Calu3 (cell line): ENCODE measurements at regions not wholly inside any gene's neighbourhood (a gene's known extent, or its start where the extent isn't known, plus 50 kb on each side); places are given as distances from the start of the nearest gene placed in this dataset.
A peak's percentile ranks its signal among the peaks of the same experiment; 100 is the strongest.

Source experiments
- BruUV-seq: library from RNA; stranded (reverse); fragments of 400-500 nt; replicated peaks from 2 replicates; lab custom pipeline; 2021; lab: Mats Ljungman, UMichigan
- CTCF ChIA-PET: fragments of 300-600 bp; sonication (Branson Sonifier 250); formaldehyde crosslinking; loops from one replicate; lab custom pipeline; 2022; ENCODE audit warnings: antibody characterized with exemption; lab: Charles Lee
- DNase-seq: peaks from one replicate; pipeline ENCODE4 v3.0.0; 2022
- H3K27ac Mint-ChIP-seq: one replicate; pipeline ENCODE4 v1.8.0; 2022; ENCODE audit warnings: mixed read lengths; ENCODE audit not compliant: unreplicated experiment
- H3K27me3 Mint-ChIP-seq: one replicate; pipeline ENCODE4 v1.8.0; 2022; ENCODE audit warnings: mixed read lengths; ENCODE audit not compliant: unreplicated experiment
- H3K36me3 Mint-ChIP-seq: one replicate; pipeline ENCODE4 v1.8.0; 2022; ENCODE audit warnings: mild to moderate bottlenecking, moderate library complexity, mixed read lengths; ENCODE audit not compliant: insufficient read depth, unreplicated experiment
- H3K4me1 Mint-ChIP-seq: one replicate; pipeline ENCODE4 v1.8.0; 2022; ENCODE audit warnings: mild to moderate bottlenecking, low read depth, mixed read lengths; ENCODE audit not compliant: unreplicated experiment
- H3K4me3 Mint-ChIP-seq: one replicate; pipeline ENCODE4 v1.8.0; 2022; ENCODE audit warnings: mild to moderate bottlenecking, low read depth, moderate library complexity, mixed read lengths; ENCODE audit not compliant: unreplicated experiment
- H3K9me3 Mint-ChIP-seq: one replicate; pipeline ENCODE4 v1.8.0; 2022; ENCODE audit warnings: low read depth, mixed read lengths; ENCODE audit not compliant: unreplicated experiment
- intact Hi-C: fragments of 100-400 bp; cut with micrococcal nuclease; formaldehyde crosslinking; loops from one replicate; pipeline ENCODE4 v1.10.0; 2022; ENCODE audit not compliant: unreplicated experiment
- TF ChIP-seq, protein P1 (sequence below): fragments of 200-600 bp; IDR thresholded peaks from one replicate; pipeline ENCODE4 v1.8.0; 2022; ENCODE audit warnings: antibody characterized with exemption; ENCODE audit not compliant: unreplicated experiment

DNA sequence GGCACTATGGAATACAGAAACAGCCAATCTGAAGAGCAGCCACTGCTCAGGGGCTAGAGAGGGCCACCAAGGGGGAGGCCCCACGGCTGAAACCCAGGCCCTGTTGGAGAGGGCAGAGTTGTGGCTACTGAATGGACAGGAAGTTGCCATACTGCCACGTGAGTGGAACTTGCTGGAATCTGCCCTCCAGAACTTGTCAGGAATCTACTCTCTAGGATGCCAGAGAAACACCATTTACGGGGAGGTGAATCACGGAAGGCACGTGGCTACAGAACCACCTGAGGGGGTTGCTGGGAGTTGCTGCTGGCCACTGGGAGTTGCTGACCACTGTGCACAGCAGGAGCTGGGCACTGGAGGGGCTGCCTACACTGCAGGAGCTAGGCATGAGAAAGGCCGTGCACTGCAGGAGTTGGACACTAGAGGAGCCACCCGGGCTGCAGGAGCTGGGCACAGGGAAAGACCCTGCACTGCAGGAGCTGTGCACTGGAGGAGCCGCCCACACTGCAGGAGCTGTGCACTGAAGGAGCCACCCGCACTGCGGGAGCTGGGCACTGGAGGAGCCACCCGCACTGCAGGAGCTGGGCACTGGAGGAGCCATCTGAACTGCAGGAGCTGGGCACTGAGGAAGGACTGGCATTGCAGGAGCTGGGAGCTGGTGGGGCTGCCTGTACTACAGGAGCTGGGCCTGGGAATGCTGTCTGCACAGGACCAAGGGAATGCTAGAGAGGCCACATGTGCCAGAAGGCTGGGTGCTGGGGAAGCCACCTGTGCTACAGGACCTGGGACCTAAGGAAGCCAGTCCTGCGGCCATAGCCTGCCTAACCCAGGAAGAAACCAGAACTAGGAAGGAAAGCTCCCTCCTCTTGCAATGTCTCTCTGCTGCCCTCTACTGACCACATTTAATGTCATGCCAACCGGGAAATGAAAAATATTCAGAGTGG lies 343.4 kb downstream of the MATN1 start:
- peak; percentile 65 for DNase-seq
- H3K4me3 Mint-ChIP-seq: no peak overlapping the region
- H3K36me3 Mint-ChIP-seq: peaks cover 4% of the 10 kb centered on the region
- BruUV-seq: no TSS peak
- H3K4me1 Mint-ChIP-seq: peaks cover 12% of the 10 kb centered on the region
- H3K27me3 Mint-ChIP-seq: peaks cover 86% of the 10 kb centered on the region
- H3K27ac Mint-ChIP-seq: no peak overlapping the region
- no peaks in the 10 kb centered on the region for H3K9me3 Mint-ChIP-seq
- TF ChIP-seq, protein P1, sequence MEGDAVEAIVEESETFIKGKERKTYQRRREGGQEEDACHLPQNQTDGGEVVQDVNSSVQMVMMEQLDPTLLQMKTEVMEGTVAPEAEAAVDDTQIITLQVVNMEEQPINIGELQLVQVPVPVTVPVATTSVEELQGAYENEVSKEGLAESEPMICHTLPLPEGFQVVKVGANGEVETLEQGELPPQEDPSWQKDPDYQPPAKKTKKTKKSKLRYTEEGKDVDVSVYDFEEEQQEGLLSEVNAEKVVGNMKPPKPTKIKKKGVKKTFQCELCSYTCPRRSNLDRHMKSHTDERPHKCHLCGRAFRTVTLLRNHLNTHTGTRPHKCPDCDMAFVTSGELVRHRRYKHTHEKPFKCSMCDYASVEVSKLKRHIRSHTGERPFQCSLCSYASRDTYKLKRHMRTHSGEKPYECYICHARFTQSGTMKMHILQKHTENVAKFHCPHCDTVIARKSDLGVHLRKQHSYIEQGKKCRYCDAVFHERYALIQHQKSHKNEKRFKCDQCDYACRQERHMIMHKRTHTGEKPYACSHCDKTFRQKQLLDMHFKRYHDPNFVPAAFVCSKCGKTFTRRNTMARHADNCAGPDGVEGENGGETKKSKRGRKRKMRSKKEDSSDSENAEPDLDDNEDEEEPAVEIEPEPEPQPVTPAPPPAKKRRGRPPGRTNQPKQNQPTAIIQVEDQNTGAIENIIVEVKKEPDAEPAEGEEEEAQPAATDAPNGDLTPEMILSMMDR: peak; percentile 69
- CTCF ChIA-PET: interaction anchor here (0.6 to 1.7 kb wide), 17 partner anchors 10 to 685 kb away, joined by 3 to 8 read pairs (median 4); no protein-coding TSS in a partner anchor
- intact Hi-C loops: no loop called here

DNA sequence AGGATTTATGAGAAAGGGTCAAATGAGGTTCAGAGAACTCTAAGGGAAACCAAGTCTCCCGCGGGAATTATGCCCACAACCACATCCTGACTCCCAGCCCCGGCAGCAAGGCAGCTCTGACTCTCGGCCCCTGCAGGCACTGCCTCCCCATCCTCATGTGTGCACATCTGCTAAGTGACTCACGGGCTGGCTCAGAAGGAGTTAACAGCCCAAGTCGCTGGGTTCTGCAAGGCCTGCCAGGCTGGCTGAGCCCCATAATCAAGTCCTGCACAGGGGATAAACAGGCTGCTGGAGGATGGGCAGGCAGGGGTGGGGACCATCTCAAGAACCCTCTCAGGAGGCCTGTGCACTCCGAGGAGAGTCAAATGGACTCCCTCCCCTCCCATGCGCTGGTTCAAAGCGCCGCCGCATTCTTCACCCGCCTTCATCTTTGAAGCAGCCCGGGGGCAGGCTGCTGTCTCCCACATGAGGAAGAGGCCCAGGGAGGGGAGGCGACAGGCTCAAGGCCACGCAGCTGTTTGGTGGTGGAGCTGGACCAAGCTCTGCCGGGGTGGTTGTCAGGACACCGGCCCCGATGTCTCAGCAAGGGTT lies 344.3 kb downstream of the MATN1 start:
- intact Hi-C loops: no loop called here
- H3K36me3 Mint-ChIP-seq: peaks cover 4% of the 10 kb centered on the region
- CTCF ChIA-PET: interaction anchor here (1.2 to 1.7 kb wide), 3 partner anchors 28 to 684 kb away, joined by 3 to 6 read pairs (median 6); no protein-coding TSS in a partner anchor
- no peak overlapping the region for H3K4me3 Mint-ChIP-seq
- peaks cover 88% of the 10 kb centered on the region for H3K27me3 Mint-ChIP-seq
- H3K27ac Mint-ChIP-seq: no peak overlapping the region
- H3K9me3 Mint-ChIP-seq: no peaks in the 10 kb centered on the region
- TF ChIP-seq, protein P1: no peak
- H3K4me1 Mint-ChIP-seq: peaks cover 12% of the 10 kb centered on the region
- no peak for DNase-seq
- no TSS peak for BruUV-seq

DNA sequence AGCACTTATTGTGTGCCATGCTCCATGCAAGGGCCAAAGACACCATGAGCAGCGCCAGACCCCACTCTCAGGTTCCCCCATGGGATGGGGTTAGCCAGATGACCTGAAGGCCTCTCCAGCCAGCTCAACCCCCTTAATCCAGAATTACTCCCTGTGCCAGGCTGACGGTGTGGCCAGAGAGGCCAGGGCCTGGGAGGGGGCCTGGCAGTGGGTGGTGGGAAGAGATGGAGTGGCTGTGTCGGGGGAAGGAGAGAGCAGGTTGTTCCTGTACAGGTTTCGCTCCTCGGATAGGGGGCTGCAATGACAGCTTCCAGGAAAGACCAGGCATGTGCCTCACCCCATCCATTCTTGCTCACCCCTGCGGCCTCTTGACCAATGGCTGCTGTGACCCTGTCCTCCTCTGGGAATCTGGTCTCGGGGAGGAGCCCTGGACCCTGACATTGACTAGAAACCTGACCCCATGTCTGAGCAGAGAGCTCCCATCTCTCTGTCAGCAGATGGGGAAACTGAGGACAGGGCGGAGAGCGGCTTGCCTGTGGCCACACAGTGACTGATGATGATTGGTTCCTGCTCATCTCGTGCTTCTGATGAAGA lies 345.3 kb downstream of the MATN1 start:
- no peak for DNase-seq
- Mint-ChIP-seq H3K4me3 (no peak overlapping the region), H3K27me3 (peaks cover 88% of the 10 kb centered on the region), H3K9me3 (no peaks in the 10 kb centered on the region), H3K4me1 (peaks cover 12% of the 10 kb centered on the region), H3K27ac (no peak overlapping the region), H3K36me3 (no peaks in the 10 kb centered on the region)
- TF ChIP-seq, protein P1: no peak
- intact Hi-C loops: no loop called here
- CTCF ChIA-PET: no interaction called here
- BruUV-seq: no TSS peak

DNA sequence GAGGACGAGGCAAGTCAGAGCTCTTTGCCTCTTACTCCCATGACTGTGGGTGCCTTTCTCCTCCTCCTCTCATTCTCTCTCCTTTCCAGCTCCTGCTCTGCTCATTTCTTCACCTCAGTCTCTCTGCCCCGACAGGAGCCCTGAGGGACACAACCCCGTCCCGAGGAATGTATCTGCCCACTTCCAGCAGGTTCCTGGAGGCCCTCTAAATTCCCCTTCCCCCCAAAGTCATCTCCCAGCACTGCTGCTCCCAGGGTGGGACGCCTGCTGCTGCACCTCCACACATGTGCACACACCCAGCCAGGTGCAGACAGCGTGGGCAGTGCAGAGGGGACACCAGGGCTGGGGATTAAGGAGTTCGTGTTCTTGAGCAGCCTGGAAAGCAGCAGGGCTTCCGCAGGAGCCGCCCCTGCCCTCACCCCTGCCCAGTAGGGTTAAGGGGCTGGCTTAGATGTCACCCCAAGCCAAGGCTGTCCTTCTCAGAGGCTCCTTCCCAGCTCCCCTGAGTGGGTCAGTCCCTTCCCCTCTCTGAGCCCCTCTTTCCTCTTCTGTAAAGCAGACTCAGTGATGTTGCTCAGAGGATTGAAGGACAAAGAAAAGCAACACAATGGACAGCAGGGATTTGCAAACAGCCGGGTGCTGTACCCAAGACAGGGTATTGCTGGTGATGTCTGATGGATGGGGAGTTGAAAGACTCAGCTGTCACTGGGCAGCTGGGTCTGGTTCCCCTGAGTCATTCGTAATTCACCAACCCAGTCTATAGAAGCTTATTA lies 346.0 kb downstream of the MATN1 start:
- H3K27me3 Mint-ChIP-seq: peaks cover 88% of the 10 kb centered on the region
- no TSS peak for BruUV-seq
- intact Hi-C loops: no loop called here
- no peak for DNase-seq
- no peaks in the 10 kb centered on the region for H3K36me3 Mint-ChIP-seq
- H3K27ac Mint-ChIP-seq: no peak overlapping the region
- no peaks in the 10 kb centered on the region for H3K9me3 Mint-ChIP-seq
- peaks cover 12% of the 10 kb centered on the region for H3K4me1 Mint-ChIP-seq
- CTCF ChIA-PET: no interaction called here
- TF ChIP-seq, protein P1: no peak
- no peak overlapping the region for H3K4me3 Mint-ChIP-seq
